Upper lobe of left lung (tissue), 6 donors: ENCODE measurements at regions not wholly inside any gene's neighbourhood (a gene's known extent, or its start where the extent isn't known, plus 50 kb on each side); places are given as distances from the start of the nearest gene placed in this dataset.

Experiments used
- ATAC-seq, 2 donors: fragments of 200-7000 bp; cut with Tn5 transposase; one replicate each; pipeline ENCODE4 v1.9.1; 2022; ENCODE audit warnings: mild to moderate bottlenecking in 2 of 2, moderate library complexity in 2 of 2; ENCODE audit not compliant: low FRiP score in 2 of 2
- DNase-seq, 2 donors: peaks; one replicate each; pipeline ENCODE4 v3.0.0-alpha.2; 2019 to 2020
- H3K27ac ChIP-seq, 4 donors: fragments of 200-600 bp; sonication (generic); one replicate each; pipeline ENCODE4 v1.5.1; 2016 to 2019
- H3K27me3 ChIP-seq, 4 donors: fragments of 200-600 bp; sonication (generic); one replicate each; pipeline ENCODE4 v1.5.1; 2017 to 2019
- H3K36me3 ChIP-seq, 4 donors: fragments of 200-600 bp; sonication (generic); one replicate each; pipeline ENCODE4 v1.5.1; 2016 to 2019
- H3K4me1 ChIP-seq, 4 donors: fragments of 200-600 bp; sonication (generic); one replicate each; pipeline ENCODE4 v1.5.1; 2018 to 2019
- H3K4me3 ChIP-seq, 4 donors: fragments of 200-600 bp; sonication (generic); one replicate each; pipeline ENCODE4 v1.5.1; 2017 to 2019; ENCODE audit warnings: mild to moderate bottlenecking in 2 of 4, moderate library complexity in 1 of 4
- H3K9me3 ChIP-seq, 4 donors: fragments of 200-600 bp; sonication (generic); one replicate each; pipeline ENCODE4 v1.5.1; 2018 to 2019
- EP300 ChIP-seq, 4 donors: sonication (generic); formaldehyde crosslinking; IDR thresholded peaks; one replicate each; pipeline ENCODE4 v1.5.1; 2017; ENCODE audit warnings: antibody characterized with exemption in 4 of 4, control low read depth in 2 of 4
- POLR2A ChIP-seq, 4 donors: fragments of 450-650 bp; IDR thresholded peaks; one replicate each; pipeline ENCODE4 v1.5.1; 2016 to 2017; ENCODE audit warnings: antibody characterized with exemption in 4 of 4, mild to moderate bottlenecking in 2 of 4
- POLR2AphosphoS5 ChIP-seq, 2 donors: sonication (generic); formaldehyde crosslinking; IDR thresholded peaks; one replicate each; pipeline ENCODE4 v1.5.1; 2017; ENCODE audit warnings: antibody characterized with exemption in 2 of 2
- WGBS, 2 donors: methylation state at CpG; one replicate each; pipeline ENCODE4 v1.1.5; 2017 to 2018; 5-methylcytosine and 5-hydroxymethylcytosine counted together
- TF ChIP-seq, protein P1 (sequence below), 6 experiments: fragments of 450-650 bp in 4 of 6; fragments of 200-600 bp in 2 of 6; sonication (generic) in 2 of 6; IDR thresholded peaks; one replicate each; pipeline ENCODE4 v1.5.1; 2016 to 2019; ENCODE audit warnings: antibody characterized with exemption in 6 of 6
- donor health status: DM: no; HTN: no; CAD: no; lungs with moderate emphysema.
- donor health status: DM: no; HTN: yes; CAD: no; lungs with severe emphysema.

DNA sequence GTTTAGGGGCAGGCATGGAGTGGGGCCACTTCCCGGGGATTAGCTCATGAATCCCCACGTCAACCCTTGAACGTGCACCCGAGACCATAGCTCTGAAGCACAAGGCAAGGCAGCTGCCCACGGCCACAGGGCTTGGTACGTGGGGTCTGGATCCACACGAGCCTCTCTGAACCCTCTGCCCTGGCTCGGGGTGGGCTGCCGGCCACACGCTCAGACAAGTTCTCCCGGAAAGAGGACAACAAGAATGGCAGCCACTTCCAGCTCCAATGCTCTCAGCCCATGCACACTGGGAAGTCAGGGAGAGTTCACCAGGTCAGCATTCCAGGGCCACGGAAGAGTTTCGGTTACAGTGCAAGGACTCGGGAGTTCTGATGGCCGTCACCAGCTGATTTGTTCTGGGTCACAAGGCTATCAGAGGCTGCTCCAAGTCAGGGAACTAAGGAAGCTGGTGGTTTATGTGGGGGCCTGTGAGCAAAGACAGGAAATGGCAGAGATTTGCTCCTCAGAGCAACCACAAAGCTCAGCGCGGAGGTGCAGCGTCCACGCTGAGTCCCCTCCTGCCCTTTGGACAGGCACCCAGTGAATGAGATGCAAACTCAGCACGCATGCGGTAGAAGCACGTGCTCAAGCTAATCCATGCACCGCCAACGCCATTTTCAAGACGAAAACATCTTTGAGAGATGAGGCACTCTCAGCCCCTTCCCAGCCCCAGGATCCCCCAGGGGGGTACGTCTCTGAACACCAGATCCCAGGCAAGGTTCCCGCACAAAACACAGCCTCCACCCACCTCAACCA is 356.4 kb downstream of the FOXL1 start:
- no peak for ATAC-seq
- no peak overlapping the region for H3K4me3 ChIP-seq
- no peak overlapping the region for H3K27ac ChIP-seq
- no peaks in the 10 kb centered on the region for H3K36me3 ChIP-seq
- no peaks in the 10 kb centered on the region for H3K4me1 ChIP-seq
- no peak for DNase-seq
- peaks cover 0 to 17% (median under 1%) of the 10 kb centered on the region in 4 donors for H3K27me3 ChIP-seq
- WGBS, 2 donors: 46 to 57% methylated on average over 14 to 27 of the region's 27 CpGs
- TF ChIP-seq POLR2A (IDR thresholded peaks at IDR 0.05): no peak
- TF ChIP-seq EP300 (IDR thresholded peaks at IDR 0.05): no peak
- TF ChIP-seq, protein P1, sequence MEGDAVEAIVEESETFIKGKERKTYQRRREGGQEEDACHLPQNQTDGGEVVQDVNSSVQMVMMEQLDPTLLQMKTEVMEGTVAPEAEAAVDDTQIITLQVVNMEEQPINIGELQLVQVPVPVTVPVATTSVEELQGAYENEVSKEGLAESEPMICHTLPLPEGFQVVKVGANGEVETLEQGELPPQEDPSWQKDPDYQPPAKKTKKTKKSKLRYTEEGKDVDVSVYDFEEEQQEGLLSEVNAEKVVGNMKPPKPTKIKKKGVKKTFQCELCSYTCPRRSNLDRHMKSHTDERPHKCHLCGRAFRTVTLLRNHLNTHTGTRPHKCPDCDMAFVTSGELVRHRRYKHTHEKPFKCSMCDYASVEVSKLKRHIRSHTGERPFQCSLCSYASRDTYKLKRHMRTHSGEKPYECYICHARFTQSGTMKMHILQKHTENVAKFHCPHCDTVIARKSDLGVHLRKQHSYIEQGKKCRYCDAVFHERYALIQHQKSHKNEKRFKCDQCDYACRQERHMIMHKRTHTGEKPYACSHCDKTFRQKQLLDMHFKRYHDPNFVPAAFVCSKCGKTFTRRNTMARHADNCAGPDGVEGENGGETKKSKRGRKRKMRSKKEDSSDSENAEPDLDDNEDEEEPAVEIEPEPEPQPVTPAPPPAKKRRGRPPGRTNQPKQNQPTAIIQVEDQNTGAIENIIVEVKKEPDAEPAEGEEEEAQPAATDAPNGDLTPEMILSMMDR (IDR thresholded peaks at IDR 0.05): no peak
- no peak for TF ChIP-seq POLR2AphosphoS5 (IDR thresholded peaks at IDR 0.05)
- H3K9me3 ChIP-seq: no peaks in the 10 kb centered on the region

DNA sequence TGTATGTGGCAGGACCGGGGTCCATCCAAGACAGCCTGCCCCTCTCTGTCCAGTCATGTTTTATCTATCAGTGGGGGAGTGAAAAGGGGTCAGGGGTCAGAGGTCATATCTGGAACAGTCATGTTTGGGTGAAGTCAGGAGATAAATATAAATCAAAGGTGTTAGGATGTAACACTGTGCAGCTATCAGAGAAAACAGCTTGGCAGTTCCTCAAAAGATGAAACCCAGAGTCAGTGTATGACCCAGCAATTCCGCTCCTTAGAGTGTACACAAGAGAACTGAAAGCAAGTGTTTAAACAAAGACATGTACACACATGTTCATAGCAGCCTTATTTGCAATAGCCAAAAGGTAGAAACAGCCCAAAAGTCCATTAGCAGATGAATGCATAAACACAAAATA is 361.3 kb downstream of the FOXL1 start:
- no peak for DNase-seq
- no peak for ATAC-seq
- no peaks in the 10 kb centered on the region for H3K36me3 ChIP-seq
- WGBS, 2 donors: 86 to 100% methylated on average over 2 of the region's 2 CpGs
- no peaks in the 10 kb centered on the region for H3K4me1 ChIP-seq
- no peak for TF ChIP-seq POLR2AphosphoS5 (IDR thresholded peaks at IDR 0.05)
- TF ChIP-seq, protein P1 (IDR thresholded peaks at IDR 0.05): no peak
- no peak for TF ChIP-seq EP300 (IDR thresholded peaks at IDR 0.05)
- no peak for TF ChIP-seq POLR2A (IDR thresholded peaks at IDR 0.05)
- peaks cover 0 to 10% (median 0%) of the 10 kb centered on the region in 4 donors for H3K27me3 ChIP-seq
- H3K4me3 ChIP-seq: no peak overlapping the region
- H3K9me3 ChIP-seq: no peaks in the 10 kb centered on the region
- H3K27ac ChIP-seq: no peak overlapping the region

DNA sequence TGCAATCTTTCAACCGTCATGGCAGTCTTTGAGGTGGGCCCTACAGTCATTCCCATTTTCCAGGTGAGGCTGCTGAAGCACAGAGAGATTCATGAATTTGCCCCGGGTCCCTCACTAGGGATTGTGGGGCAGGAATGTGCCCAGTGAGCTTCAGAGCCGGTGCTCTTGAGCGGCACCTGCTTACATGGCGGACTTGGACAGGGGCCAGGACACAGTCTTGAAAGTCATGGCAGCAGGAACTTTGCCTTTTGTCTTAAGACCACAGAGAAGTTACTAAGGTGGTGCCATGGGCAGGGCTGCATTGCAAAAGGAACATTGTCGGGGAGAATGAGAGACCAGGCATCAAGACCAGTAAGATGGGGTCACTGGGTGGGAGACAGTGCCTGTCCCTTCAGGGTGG is 363.4 kb downstream of the FOXL1 start:
- Histone ChIP-seq H3K36me3 (no peaks in the 10 kb centered on the region), H3K9me3 (no peaks in the 10 kb centered on the region), H3K4me1 (no peaks in the 10 kb centered on the region), H3K27me3 (peaks cover 0 to under 1% (median 0%) of the 10 kb centered on the region in 4 donors), H3K27ac (no peak overlapping the region), H3K4me3 (no peak overlapping the region)
- WGBS, 2 donors: 82 to 91% methylated on average over 6 of the region's 6 CpGs
- no peak for TF ChIP-seq POLR2AphosphoS5 (IDR thresholded peaks at IDR 0.05)
- no peak for TF ChIP-seq EP300 (IDR thresholded peaks at IDR 0.05)
- TF ChIP-seq, protein P1 (IDR thresholded peaks at IDR 0.05): no peak
- TF ChIP-seq POLR2A (IDR thresholded peaks at IDR 0.05): no peak
- no peak for ATAC-seq
- no peak for DNase-seq

DNA sequence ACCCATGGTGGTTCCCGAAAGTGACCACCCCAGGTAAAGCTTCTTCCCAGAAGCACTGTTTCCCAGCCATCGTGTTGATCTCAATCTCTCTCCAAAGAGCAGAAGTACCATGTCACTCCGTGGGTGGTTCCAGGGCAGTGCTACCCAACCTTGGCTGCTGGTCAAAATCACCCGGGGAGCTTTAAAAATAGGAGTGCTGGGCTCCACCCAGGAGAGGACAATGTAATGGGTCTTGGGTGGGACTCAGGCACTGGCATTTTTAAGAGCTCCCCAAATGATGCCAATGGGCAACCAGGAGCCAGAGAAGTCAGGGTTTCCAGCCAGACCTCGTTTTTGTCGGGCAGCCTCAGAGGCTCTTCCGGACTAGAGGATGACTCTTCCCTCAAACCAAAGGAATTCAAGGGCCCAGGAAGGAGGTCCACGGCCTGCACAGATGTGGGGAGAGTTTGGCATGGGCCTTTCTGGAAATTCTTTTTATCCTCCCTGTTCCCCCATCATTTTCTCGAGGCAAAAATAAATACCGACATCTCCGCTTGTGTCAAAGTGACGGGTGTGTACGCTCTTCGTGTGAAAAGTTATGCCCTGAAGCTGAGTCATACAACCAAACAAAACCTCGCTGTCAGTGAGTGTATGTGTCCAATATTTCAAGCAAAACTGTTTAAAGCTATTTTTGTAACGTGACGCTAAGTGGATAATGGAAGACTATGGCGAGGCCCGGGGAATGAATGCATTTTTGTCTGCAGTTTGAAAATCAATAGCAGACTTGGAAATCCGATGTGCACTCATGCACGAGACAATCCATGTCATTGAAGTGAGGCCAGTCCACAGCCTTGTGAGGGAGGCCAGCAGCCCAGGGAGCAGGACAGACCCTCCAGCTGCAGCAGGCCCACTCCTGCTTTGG is 364.1 kb downstream of the FOXL1 start:
- no peak for TF ChIP-seq EP300 (IDR thresholded peaks at IDR 0.05)
- no peak for TF ChIP-seq POLR2A (IDR thresholded peaks at IDR 0.05)
- no peak for TF ChIP-seq POLR2AphosphoS5 (IDR thresholded peaks at IDR 0.05)
- TF ChIP-seq, protein P1 (IDR thresholded peaks at IDR 0.05): no peak
- ATAC-seq: peak in 1 of 2 donors; percentile 33
- Histone ChIP-seq H3K36me3 (no peaks in the 10 kb centered on the region), H3K27ac (no peak overlapping the region), H3K4me3 (no peak overlapping the region), H3K9me3 (no peaks in the 10 kb centered on the region), H3K4me1 (no peaks in the 10 kb centered on the region), H3K27me3 (no peaks in the 10 kb centered on the region)
- DNase-seq: no peak
- 77 to 86% methylated on average over 21 of the region's 21 CpGs for WGBS, 2 donors
